ENCODE measurements at regions not wholly inside any gene's neighbourhood (a gene's known extent, or its start where the extent isn't known, plus 50 kb on each side); places are given as distances from the start of the nearest gene placed in this dataset.
"Not testable (repeated sequence)": the region's sequence is repeated elsewhere in the genome, so short reads cannot be mapped to it uniquely, and the experiment has no call there.

DNA sequence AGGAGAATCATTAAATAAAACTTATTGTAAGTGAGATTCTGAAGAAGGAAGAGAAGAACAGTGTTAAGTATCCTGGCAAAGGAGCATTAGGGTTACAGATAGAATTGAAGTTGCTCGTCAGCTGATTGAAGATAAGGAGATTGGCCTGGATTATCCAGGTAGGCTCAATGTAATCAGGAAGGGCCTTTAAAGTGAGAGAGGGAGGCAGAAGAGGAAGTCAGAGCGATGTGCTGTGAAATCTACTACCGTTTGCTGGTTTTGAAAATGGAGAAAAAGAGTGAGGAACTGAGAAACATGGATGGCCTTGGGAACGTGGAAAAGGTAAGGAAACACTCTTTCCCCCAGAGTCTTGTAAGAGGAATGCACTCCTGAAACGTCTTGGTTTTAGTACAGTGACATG lies 245.7 kb downstream of the ANTXR2 start:
- no peak for TF ChIP-seq CTCF (IDR thresholded peaks at IDR 0.05; ENCODE audit: insufficient read depth, missing control alignments)
- DNase-seq (ENCODE audit: insufficient read length, low spot score), result no peak
- FAIRE-seq, result no peak

DNA sequence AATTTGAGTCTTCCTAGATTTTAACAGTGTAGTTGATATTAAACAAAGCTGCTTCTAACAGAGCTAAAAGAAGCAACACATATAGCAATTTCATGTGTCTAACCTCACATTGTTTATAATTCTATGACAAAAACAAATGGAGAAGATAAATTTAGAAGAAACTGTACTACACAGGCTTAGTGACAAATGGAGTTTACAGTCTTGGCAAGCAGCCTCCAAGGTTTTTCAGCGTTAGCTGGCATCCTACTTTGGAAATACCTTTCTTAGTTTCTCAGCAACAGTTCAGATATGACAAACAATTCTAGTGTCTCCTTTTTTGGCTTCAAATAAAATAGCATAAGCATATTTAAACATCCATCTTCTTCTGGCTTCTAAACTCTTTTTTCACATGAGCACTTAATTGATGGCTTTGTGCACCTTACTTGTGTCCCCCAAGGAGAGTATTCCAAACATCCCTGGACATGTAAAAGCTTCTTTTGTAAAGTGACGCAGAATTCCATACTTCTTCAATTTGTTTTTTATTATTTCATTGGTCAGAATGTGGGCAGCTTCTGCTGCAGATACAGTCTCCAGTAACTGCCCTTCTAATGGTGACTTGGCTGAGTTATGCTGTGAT lies 249.8 kb downstream of the ANTXR2 start:
- no peak for TF ChIP-seq CTCF (IDR thresholded peaks at IDR 0.05; ENCODE audit: insufficient read depth, missing control alignments)
- FAIRE-seq, result no peak
- DNase-seq (ENCODE audit: insufficient read length, low spot score), result no peak

GRCh38 chr4:79820427-79820826 lies 252.6 kb downstream of the ANTXR2 start:
- no peak for TF ChIP-seq CTCF (IDR thresholded peaks at IDR 0.05; ENCODE audit: insufficient read depth, missing control alignments)
- DNase-seq (ENCODE audit: insufficient read length, low spot score) (no peak), FAIRE-seq (no peak)

- not testable (repeated sequence) for DNase-seq (ENCODE audit: insufficient read length, low spot score); FAIRE-seq
Measured at GRCh38 chr4:79807933-79808332, 265.1 kb downstream of the ANTXR2 start.

GRCh38 chr4:79798047-79798446 lies 275.0 kb downstream of the ANTXR2 start:
- no peak for FAIRE-seq
- TF ChIP-seq CTCF (IDR thresholded peaks at IDR 0.05; ENCODE audit: insufficient read depth, missing control alignments), result no peak

DNA sequence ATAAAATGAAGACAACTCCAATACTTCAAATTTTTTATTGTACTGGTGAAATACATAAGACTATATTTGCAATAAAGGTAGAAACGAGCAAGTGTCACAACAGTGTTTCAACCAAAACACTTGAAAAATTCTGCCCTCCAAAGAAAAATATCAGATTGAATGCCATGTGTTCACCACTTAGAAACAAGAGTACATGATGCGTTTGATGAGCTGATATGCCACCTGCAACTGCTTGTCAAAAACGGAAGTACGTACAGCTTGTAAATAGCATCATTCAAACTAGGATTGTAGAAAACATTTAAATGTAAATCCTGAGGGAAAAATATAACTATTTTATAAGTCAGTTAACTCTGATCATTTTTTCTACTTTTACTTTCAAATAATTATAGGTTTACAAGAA lies 276.1 kb downstream of the ANTXR2 start:
- FAIRE-seq (no peak), DNase-seq (ENCODE audit: insufficient read length, low spot score) (no peak)
- no peak for TF ChIP-seq CTCF (IDR thresholded peaks at IDR 0.05; ENCODE audit: insufficient read depth, missing control alignments)

More at GRCh38 chr4:79798047-79798446, 275.0 kb downstream of the ANTXR2 start:
- no peak for DNase-seq (ENCODE audit: insufficient read length, low spot score)

- no peak for FAIRE-seq
- no peak for DNase-seq (ENCODE audit: insufficient read length, low spot score)
- no peak for TF ChIP-seq CTCF (IDR thresholded peaks at IDR 0.05; ENCODE audit: insufficient read depth, missing control alignments)
Measured at GRCh38 chr4:79788884-79789283, 284.1 kb downstream of the ANTXR2 start.

DNA sequence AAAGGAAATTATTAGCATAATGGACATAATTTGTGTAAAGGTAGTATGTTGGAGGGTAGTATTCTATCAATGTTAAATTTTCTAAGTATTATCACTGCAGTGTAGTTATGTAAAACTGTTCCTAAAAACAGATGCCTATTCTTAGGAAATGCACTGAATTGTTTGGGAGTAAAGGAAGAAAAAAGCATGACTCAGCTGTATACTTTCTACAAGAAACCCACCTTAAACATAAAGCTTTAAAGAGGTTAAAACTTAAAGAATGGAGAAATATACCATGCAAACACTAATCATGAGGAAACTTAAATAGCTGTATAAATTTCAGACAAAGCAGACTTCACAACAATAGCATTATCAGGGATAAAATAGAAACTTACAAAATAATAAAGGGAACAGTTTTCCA lies 292.9 kb downstream of the ANTXR2 start:
- DNase-seq (ENCODE audit: insufficient read length, low spot score) (no peak), FAIRE-seq (no peak)
- TF ChIP-seq CTCF (IDR thresholded peaks at IDR 0.05; ENCODE audit: insufficient read depth, missing control alignments), result no peak
